SU-DHL-6 (cell line): ENCODE measurements at regions not wholly inside any gene's neighbourhood (a gene's known extent, or its start where the extent isn't known, plus 50 kb on each side); places are given as distances from the start of the nearest gene placed in this dataset.

Experiments used
- H2AFZ ChIP-seq: fragments of 200-600 bp; sonication (generic); 2 replicates; pipeline ENCODE4 v1.6.1; 2014; ENCODE audit warnings: low read depth, mild to moderate bottlenecking, moderate library complexity, mixed read lengths, antibody characterized with exemption, low read length; ENCODE audit not compliant: severe bottlenecking
- H3F3A ChIP-seq: fragments of 200-600 bp; shearing (Covaris generic); 2 replicates; pipeline ENCODE4 v1.6.0; 2016; ENCODE audit warnings: antibody characterized with exemption, mild to moderate bottlenecking; ENCODE audit not compliant: insufficient read depth
- H3K27ac ChIP-seq: fragments of 200-600 bp; sonication (generic); 2 replicates; pipeline ENCODE4 v1.5.1; 2016; ENCODE audit warnings: low read depth, mild to moderate bottlenecking, low read length, moderate library complexity, mixed read lengths
- H3K27me3 ChIP-seq: fragments of 200-600 bp; sonication (generic), shearing (Covaris generic); 2 replicates; pipeline ENCODE4 v1.6.0; 2014; ENCODE audit warnings: mild to moderate bottlenecking, low read length
- H3K36me3 ChIP-seq: fragments of 200-600 bp; sonication (generic); 2 replicates; pipeline ENCODE4 v1.6.1; 2014; ENCODE audit warnings: mild to moderate bottlenecking, low read length, mixed read lengths
- H3K4me2 ChIP-seq: fragments of 300-600, 200-600 bp; shearing (Covaris generic), sonication (generic); 2 replicates; pipeline ENCODE4 v1.6.0; 2014; ENCODE audit warnings: low read length, low read depth, mild to moderate bottlenecking; ENCODE audit not compliant: poor library complexity, severe bottlenecking
- H3K4me3 ChIP-seq: fragments of 200-600 bp; sonication (generic); 2 replicates; pipeline ENCODE4 v1.5.1; 2014; ENCODE audit warnings: antibody characterized with exemption, low read length, mild to moderate bottlenecking, mixed read lengths; ENCODE audit not compliant: insufficient read depth, poor library complexity, severe bottlenecking
- H3K79me2 ChIP-seq: fragments of 200-600 bp; sonication (generic); 2 replicates; pipeline ENCODE4 v1.6.1; 2014; ENCODE audit warnings: mild to moderate bottlenecking, low read length, moderate library complexity; ENCODE audit not compliant: insufficient read depth
- H3K9ac ChIP-seq: fragments of 200-600 bp; sonication (generic); 2 replicates; pipeline ENCODE4 v1.7.0; 2014; ENCODE audit warnings: mild to moderate bottlenecking, low read length
- H3K9me2 ChIP-seq: fragments of 200-600 bp; sonication (generic); replicated peaks from 2 replicates; pipeline ENCODE4 v1.6.1; 2014; ENCODE audit warnings: low read length; ENCODE audit not compliant: insufficient read depth
- H3K9me3 ChIP-seq: fragments of 200-600 bp; sonication (generic); 2 replicates; pipeline ENCODE4 v1.6.1; 2014; ENCODE audit warnings: low read length, mixed read lengths; ENCODE audit not compliant: insufficient read depth
- H4K20me1 ChIP-seq: fragments of 200-600 bp; sonication (generic); 2 replicates; pipeline ENCODE4 v1.6.1; 2014; ENCODE audit warnings: low read depth, mild to moderate bottlenecking, antibody characterized with exemption, low read length, moderate library complexity, mixed read lengths
- EZH2phosphoT487 ChIP-seq: fragments of 200-600 bp; sonication (generic), shearing (Covaris generic); conservative IDR thresholded peaks from 2 replicates; pipeline ENCODE4 v1.6.1; 2018; ENCODE audit warnings: mild to moderate bottlenecking, antibody characterized with exemption, low read length, moderate library complexity, mixed read lengths
- TF ChIP-seq, protein P1 (sequence below): fragments of 200-600 bp; sonication (generic); IDR thresholded peaks from one replicate; pipeline ENCODE4 v1.5.1; 2017; ENCODE audit warnings: antibody characterized with exemption, mild to moderate bottlenecking, low read length, moderate library complexity; ENCODE audit not compliant: insufficient read depth, poor library complexity, severe bottlenecking

DNA sequence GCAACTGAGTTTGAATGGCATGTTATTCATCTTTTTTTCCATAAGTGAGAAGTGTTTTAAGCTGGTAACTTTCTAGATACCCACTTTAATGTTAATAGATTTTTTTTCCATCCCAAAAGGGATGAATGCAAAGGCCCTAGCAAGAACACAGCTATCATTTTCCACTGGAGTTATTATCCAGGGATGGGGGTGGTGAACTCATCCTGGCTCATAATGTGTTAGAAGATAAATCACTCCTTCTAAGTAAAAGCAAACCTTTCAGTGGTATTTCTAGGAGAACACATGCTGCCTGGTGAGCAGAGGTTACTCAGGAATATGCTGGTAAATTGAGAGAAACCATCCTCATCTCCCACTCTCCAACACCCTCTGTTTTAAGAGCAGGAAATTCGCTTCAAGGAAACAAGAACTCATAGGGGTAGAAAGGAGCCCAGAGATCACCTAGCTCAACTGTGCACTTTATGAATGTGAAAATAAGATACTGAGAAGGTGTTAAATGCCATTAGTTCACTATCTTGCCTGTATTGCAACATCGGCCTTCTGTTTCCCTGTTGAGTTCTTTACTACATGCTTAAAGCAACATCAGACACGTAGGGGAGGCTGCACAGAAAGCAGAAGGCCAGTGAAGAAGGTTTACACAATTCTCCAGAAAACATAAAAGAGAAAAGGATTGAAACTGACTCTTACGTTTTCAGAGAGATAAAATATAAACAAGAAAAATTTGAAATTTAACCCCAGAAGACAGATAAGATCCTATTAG lies 264.0 kb upstream of the PRKCQ start:
- H3K9me3 ChIP-seq, result no peaks in the 10 kb centered on the region
- no peaks in the 10 kb centered on the region for H4K20me1 ChIP-seq
- no peak overlapping the region for H3K4me3 ChIP-seq
- H3K27ac ChIP-seq, result no peak overlapping the region
- TF ChIP-seq, protein P1, sequence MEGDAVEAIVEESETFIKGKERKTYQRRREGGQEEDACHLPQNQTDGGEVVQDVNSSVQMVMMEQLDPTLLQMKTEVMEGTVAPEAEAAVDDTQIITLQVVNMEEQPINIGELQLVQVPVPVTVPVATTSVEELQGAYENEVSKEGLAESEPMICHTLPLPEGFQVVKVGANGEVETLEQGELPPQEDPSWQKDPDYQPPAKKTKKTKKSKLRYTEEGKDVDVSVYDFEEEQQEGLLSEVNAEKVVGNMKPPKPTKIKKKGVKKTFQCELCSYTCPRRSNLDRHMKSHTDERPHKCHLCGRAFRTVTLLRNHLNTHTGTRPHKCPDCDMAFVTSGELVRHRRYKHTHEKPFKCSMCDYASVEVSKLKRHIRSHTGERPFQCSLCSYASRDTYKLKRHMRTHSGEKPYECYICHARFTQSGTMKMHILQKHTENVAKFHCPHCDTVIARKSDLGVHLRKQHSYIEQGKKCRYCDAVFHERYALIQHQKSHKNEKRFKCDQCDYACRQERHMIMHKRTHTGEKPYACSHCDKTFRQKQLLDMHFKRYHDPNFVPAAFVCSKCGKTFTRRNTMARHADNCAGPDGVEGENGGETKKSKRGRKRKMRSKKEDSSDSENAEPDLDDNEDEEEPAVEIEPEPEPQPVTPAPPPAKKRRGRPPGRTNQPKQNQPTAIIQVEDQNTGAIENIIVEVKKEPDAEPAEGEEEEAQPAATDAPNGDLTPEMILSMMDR, result no peak
- TF ChIP-seq EZH2phosphoT487, result no peak
- H3K79me2 ChIP-seq, result no peaks in the 10 kb centered on the region
- no peaks in the 10 kb centered on the region for H3K36me3 ChIP-seq
- no peaks in the 10 kb centered on the region for H3K27me3 ChIP-seq
- H3K4me2 ChIP-seq, result no peak overlapping the region
- no peak overlapping the region for H2AFZ ChIP-seq
- no peak overlapping the region for H3K9ac ChIP-seq
- no peaks in the 10 kb centered on the region for H3F3A ChIP-seq
- no peaks in the 10 kb centered on the region for H3K9me2 ChIP-seq

DNA sequence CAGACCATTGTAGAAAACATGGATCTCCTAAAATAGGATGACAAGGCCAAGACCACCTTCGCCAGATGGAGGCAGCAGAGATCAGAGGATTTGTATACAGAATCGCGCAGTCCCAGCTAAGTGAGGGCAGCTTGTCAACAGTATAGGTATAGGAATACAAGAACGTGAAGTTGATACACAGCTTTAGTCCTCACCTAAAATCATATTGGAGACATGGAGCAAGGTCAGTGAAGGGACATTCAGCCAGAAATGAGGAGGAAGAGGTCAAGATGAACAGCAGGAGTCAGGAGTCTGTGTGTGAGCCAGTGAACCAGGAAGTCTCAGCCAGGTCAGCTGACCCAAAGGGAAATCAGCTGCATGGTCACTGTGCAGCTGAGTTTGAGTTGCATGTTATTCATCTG lies 263.4 kb upstream of the PRKCQ start:
- no peak overlapping the region for H2AFZ ChIP-seq

DNA sequence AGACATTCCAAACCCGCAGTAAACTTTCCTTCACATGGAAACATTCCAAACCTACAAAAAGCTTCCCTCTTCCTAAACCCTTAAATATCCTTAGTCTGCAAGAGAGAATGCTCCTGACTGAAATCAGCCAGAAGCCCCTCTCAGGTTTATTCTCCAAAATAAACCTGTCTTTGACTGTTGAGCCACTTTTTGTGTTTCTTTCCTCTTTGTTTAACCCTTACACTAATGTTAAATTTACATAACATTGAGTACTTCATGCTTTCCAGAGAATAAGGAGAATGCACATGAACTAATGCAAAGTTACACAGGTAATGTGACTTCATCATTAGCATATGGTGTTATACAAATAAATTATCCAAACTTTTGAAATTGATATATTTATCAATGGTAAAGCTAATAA lies 262.6 kb upstream of the PRKCQ start:
- no peaks in the 10 kb centered on the region for H3F3A ChIP-seq
- no peaks in the 10 kb centered on the region for H3K27me3 ChIP-seq
- no peaks in the 10 kb centered on the region for H3K9me3 ChIP-seq
- TF ChIP-seq, protein P1, result no peak
- TF ChIP-seq EZH2phosphoT487, result no peak
- no peaks in the 10 kb centered on the region for H3K36me3 ChIP-seq
- H4K20me1 ChIP-seq, result no peaks in the 10 kb centered on the region
- H2AFZ ChIP-seq, result no peak overlapping the region
- H3K9ac ChIP-seq, result no peak overlapping the region
- H3K27ac ChIP-seq, result no peak overlapping the region
- no peaks in the 10 kb centered on the region for H3K9me2 ChIP-seq
- no peaks in the 10 kb centered on the region for H3K79me2 ChIP-seq
- no peak overlapping the region for H3K4me2 ChIP-seq
- H3K4me3 ChIP-seq, result no peak overlapping the region

More for the DNA sequence above, 263.4 kb upstream of the PRKCQ start:
- no peak overlapping the region for H3K9ac ChIP-seq
- no peaks in the 10 kb centered on the region for H3K9me2 ChIP-seq
- H3K4me2 ChIP-seq, result no peak overlapping the region
- no peak overlapping the region for H3K27ac ChIP-seq
- TF ChIP-seq, protein P1, result peak; percentile 23
- TF ChIP-seq EZH2phosphoT487, result no peak
- H3K79me2 ChIP-seq, result no peaks in the 10 kb centered on the region
- no peaks in the 10 kb centered on the region for H4K20me1 ChIP-seq
- no peaks in the 10 kb centered on the region for H3K36me3 ChIP-seq
- no peak overlapping the region for H3K4me3 ChIP-seq
- H3K9me3 ChIP-seq, result no peaks in the 10 kb centered on the region
- H3K27me3 ChIP-seq, result no peaks in the 10 kb centered on the region
- H3F3A ChIP-seq, result no peaks in the 10 kb centered on the region
